CD14-positive monocyte (primary cell): ENCODE measurements at regions not wholly inside any gene's neighbourhood (a gene's known extent, or its start where the extent isn't known, plus 50 kb on each side); places are given as distances from the start of the nearest gene placed in this dataset.

Experiments used
- DNase-seq, 3 donors: peaks; one replicate each; pipeline ENCODE4 v3.0.0-alpha.2; 2011 to 2022
- H2AFZ ChIP-seq: 2 replicates; pipeline ENCODE4 v1.6.0; 2012; ENCODE audit warnings: mild to moderate bottlenecking, low read depth, low read length, inconsistent platforms; ENCODE audit not compliant: insufficient read depth, poor library complexity, severe bottlenecking
- H3K27ac ChIP-seq, 2 donors: 1 replicate in 1 of 2; 2 replicates in 1 of 2; pipeline ENCODE4 v1.5.1; 2012 to 2013; ENCODE audit warnings: low read length in 2 of 2, control low read depth in 1 of 2, inconsistent platforms in 1 of 2, low read depth in 1 of 2, mild to moderate bottlenecking in 1 of 2
- H3K27me3 ChIP-seq, 2 donors: one replicate each; pipeline versions ENCODE4 v1.6.0 to v1.6.1; 2011 to 2013; ENCODE audit warnings: low read length in 2 of 2; ENCODE audit not compliant: control insufficient read depth in 2 of 2, insufficient read depth in 2 of 2
- H3K36me3 ChIP-seq, 2 donors: replicated peaks in 1 of 2; 1 replicate in 1 of 2; 2 replicates in 1 of 2; pipeline versions ENCODE4 v1.5.1 to v1.6.1; 2012 to 2013; ENCODE audit warnings: low read length in 2 of 2, control low read depth in 1 of 2, inconsistent platforms in 1 of 2, mild to moderate bottlenecking in 1 of 2; ENCODE audit not compliant: insufficient read depth in 2 of 2, control insufficient read depth in 1 of 2
- H3K4me1 ChIP-seq, 2 donors: 1 replicate in 1 of 2; 2 replicates in 1 of 2; pipeline versions ENCODE4 v1.5.1 to v1.6.1; 2012 to 2013; ENCODE audit warnings: low read length in 2 of 2, control low read depth in 1 of 2, inconsistent platforms in 1 of 2, mild to moderate bottlenecking in 1 of 2, moderate library complexity in 1 of 2; ENCODE audit not compliant: insufficient read depth in 2 of 2, control insufficient read depth in 1 of 2
- H3K4me2 ChIP-seq: replicated peaks from 2 replicates; pipeline ENCODE3; 2012; ENCODE audit warnings: low read length, moderate library complexity, mild to moderate bottlenecking; ENCODE audit not compliant: poor library complexity, severe bottlenecking; ENCODE audit errors: extremely low read depth
- H3K4me3 ChIP-seq, 3 experiments: fragments of 200-600 bp in 1 of 3; sonication (generic) in 1 of 3; replicated peaks in 1 of 3; 1 replicate in 2 of 3; 2 replicates in 1 of 3; pipeline ENCODE4 v1.5.1; 2011 to 2013; ENCODE audit warnings: low read length in 3 of 3, mild to moderate bottlenecking in 3 of 3, control low read depth in 2 of 3, low read depth in 2 of 3, inconsistent platforms in 1 of 3, moderate library complexity in 1 of 3
- H3K79me2 ChIP-seq: 2 replicates; pipeline ENCODE4 v1.6.0; 2012; ENCODE audit warnings: mild to moderate bottlenecking, control low read depth, inconsistent platforms, low read length, moderate library complexity; ENCODE audit not compliant: insufficient read depth
- H3K9ac ChIP-seq: 2 replicates; pipeline ENCODE4 v1.6.0; 2017; ENCODE audit warnings: low read length, mild to moderate bottlenecking; ENCODE audit not compliant: insufficient read depth, poor library complexity, severe bottlenecking
- H3K9me3 ChIP-seq, 2 donors: replicated peaks in 1 of 2; 1 replicate in 1 of 2; 2 replicates in 1 of 2; pipeline versions ENCODE4 v1.5.1 to v1.6.1; 2012 to 2013; ENCODE audit warnings: low read length in 2 of 2, control low read depth in 1 of 2; ENCODE audit not compliant: control insufficient read depth in 1 of 2, insufficient read depth in 1 of 2
- H4K20me1 ChIP-seq: 2 replicates; pipeline ENCODE4 v1.6.0; 2012; ENCODE audit warnings: mild to moderate bottlenecking, low read length, control low read depth, moderate library complexity; ENCODE audit not compliant: insufficient read depth
- H3K27ac Mint-ChIP-seq, 7 donors: one replicate each; pipeline ENCODE4 v1.8.0; 2020; ENCODE audit warnings: mild to moderate bottlenecking in 7 of 7, mixed read lengths in 7 of 7, moderate library complexity in 6 of 7, inconsistent platforms in 2 of 7
- H3K27me3 Mint-ChIP-seq, 3 donors: one replicate each; pipeline ENCODE4 v1.8.0; 2021 to 2022; ENCODE audit warnings: low read depth in 3 of 3, mild to moderate bottlenecking in 3 of 3, mixed read lengths in 3 of 3, moderate library complexity in 3 of 3, inconsistent platforms in 1 of 3
- H3K36me3 Mint-ChIP-seq, 2 donors: one replicate each; pipeline ENCODE4 v1.8.0; 2020; ENCODE audit warnings: mixed read lengths in 2 of 2, inconsistent platforms in 1 of 2, mild to moderate bottlenecking in 1 of 2
- H3K4me1 Mint-ChIP-seq: one replicate; pipeline ENCODE4 v1.8.0; 2020; ENCODE audit warnings: mild to moderate bottlenecking, mixed read lengths
- H3K4me3 Mint-ChIP-seq, 2 donors: one replicate each; pipeline ENCODE4 v1.8.0; 2020; ENCODE audit warnings: mild to moderate bottlenecking in 2 of 2, mixed read lengths in 2 of 2, moderate library complexity in 1 of 2
- H3K9me3 Mint-ChIP-seq, 7 donors: one replicate each; pipeline ENCODE4 v1.8.0; 2020 to 2022; ENCODE audit warnings: mixed read lengths in 7 of 7, mild to moderate bottlenecking in 6 of 7, moderate library complexity in 6 of 7, inconsistent platforms in 2 of 7
- CTCF ChIP-seq: fragments of 200-600 bp; IDR thresholded peaks from one replicate; pipeline ENCODE4 v1.8.0; 2022; ENCODE audit warnings: antibody characterized with exemption, mild to moderate bottlenecking
- WGBS: methylation state at CpG from one replicate; pipeline ENCODE4 v1.1.5; 2013; ENCODE audit warnings: missing lambda C conversion rate; ENCODE audit not compliant: insufficient coverage; 5-methylcytosine and 5-hydroxymethylcytosine counted together
- intact Hi-C, 2 donors: fragments of 100-400 bp; cut with micrococcal nuclease; formaldehyde crosslinking; loops; one replicate each; pipeline versions ENCODE4 v1.15.0 to v1.15.1; 2023

DNA sequence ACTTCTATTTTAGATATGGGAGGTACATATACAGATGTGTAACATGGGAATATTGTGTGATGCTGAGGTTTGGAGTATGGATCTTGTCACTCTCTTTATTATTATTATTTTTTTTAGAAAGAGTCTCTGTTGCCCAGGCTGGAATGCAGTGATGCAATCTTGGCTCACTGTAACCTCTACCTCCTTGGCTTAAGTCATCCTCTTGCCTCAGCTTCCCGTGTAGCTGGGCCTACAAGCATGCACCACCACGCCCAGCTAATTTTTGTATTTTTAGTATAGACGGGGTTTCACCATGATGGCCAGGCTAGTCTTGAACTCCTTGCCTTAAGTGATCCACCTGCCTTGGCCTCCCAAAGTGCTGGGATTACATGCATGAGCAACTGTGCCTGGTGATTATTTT is 138.4 kb upstream of the SLC28A3 start:
- no peaks in the 10 kb centered on the region for H3K36me3 Mint-ChIP-seq
- no peak overlapping the region for H3K27ac Mint-ChIP-seq
- no peak overlapping the region for H2AFZ ChIP-seq
- no CpG with 5 or more reads among the region's 3 CpGs for WGBS
- no peak for TF ChIP-seq CTCF
- no peaks in the 10 kb centered on the region for H3K79me2 ChIP-seq
- H3K9me3 Mint-ChIP-seq, result peaks cover 0 to 12% (median 2%) of the 10 kb centered on the region in 7 donors
- H3K4me2 ChIP-seq, result no peak overlapping the region
- H3K9me3 ChIP-seq, result no peaks in the 10 kb centered on the region
- H3K36me3 ChIP-seq, result no peaks in the 10 kb centered on the region
- H3K4me1 ChIP-seq, result no peaks in the 10 kb centered on the region
- no peak overlapping the region for H3K4me3 Mint-ChIP-seq
- no peaks in the 10 kb centered on the region for H3K27me3 ChIP-seq
- no peaks in the 10 kb centered on the region for H3K27me3 Mint-ChIP-seq
- H3K4me3 ChIP-seq, result no peak overlapping the region
- intact Hi-C loops, result no loop called here
- H3K9ac ChIP-seq, result no peak overlapping the region
- H3K27ac ChIP-seq, result no peak overlapping the region
- DNase-seq, result no peak
- H4K20me1 ChIP-seq, result no peaks in the 10 kb centered on the region
- no peaks in the 10 kb centered on the region for H3K4me1 Mint-ChIP-seq

GRCh38 chr9:84480071-84480470 is 139.5 kb upstream of the SLC28A3 start:
- Histone ChIP-seq H3K4me2 (no peak overlapping the region), H3K9me3 (no peaks in the 10 kb centered on the region), H3K4me1 (no peaks in the 10 kb centered on the region), H3K9ac (no peak overlapping the region), H3K79me2 (no peaks in the 10 kb centered on the region), H3K27me3 (no peaks in the 10 kb centered on the region), H3K36me3 (no peaks in the 10 kb centered on the region), H4K20me1 (no peaks in the 10 kb centered on the region), H3K4me3 (no peak overlapping the region), H3K27ac (no peak overlapping the region), H2AFZ (no peak overlapping the region)
- no peaks in the 10 kb centered on the region for H3K36me3 Mint-ChIP-seq
- no peaks in the 10 kb centered on the region for H3K27me3 Mint-ChIP-seq
- 91% methylated on average over 6 of the region's 9 CpGs for WGBS
- H3K27ac Mint-ChIP-seq, result no peak overlapping the region
- H3K9me3 Mint-ChIP-seq, result peaks cover 0 to 9% (median 2%) of the 10 kb centered on the region in 7 donors
- intact Hi-C loops, result no loop called here
- no peak overlapping the region for H3K4me3 Mint-ChIP-seq
- DNase-seq, result no peak
- no peak for TF ChIP-seq CTCF
- no peaks in the 10 kb centered on the region for H3K4me1 Mint-ChIP-seq
